ENCODE measurements at regions not wholly inside any gene's neighbourhood (a gene's known extent, or its start where the extent isn't known, plus 50 kb on each side); places are given as distances from the start of the nearest gene placed in this dataset.

GRCh38 chr3:67923796-67924195 lies 269.4 kb upstream of the SUCLG2 start:
- no peak for TF ChIP-seq CTCF (IDR thresholded peaks at IDR 0.05)
- TF ChIP-seq POLR2A (IDR thresholded peaks at IDR 0.05), result no peak
- intact Hi-C loops (cut with DNase I), result no loop called here
- H3K9me3 ChIP-seq (replicated peaks in 1 of 3), result no peaks in the 10 kb centered on the region
- no peak overlapping the region for H3K27ac ChIP-seq
- H3K27me3 ChIP-seq, result no peaks in the 10 kb centered on the region
- no peak overlapping the region for H3K4me3 ChIP-seq
- DNase-seq, result no peak
- no peaks in the 10 kb centered on the region for H3K36me3 ChIP-seq (replicated peaks in 1 of 2)
- no peaks in the 10 kb centered on the region for H3K4me1 ChIP-seq (replicated peaks in 1 of 2)

- Histone ChIP-seq H3K4me3 (no peak overlapping the region), H3K9me3 (replicated peaks in 1 of 3) (no peaks in the 10 kb centered on the region), H3K4me1 (replicated peaks in 1 of 2) (no peaks in the 10 kb centered on the region), H3K27me3 (no peaks in the 10 kb centered on the region), H3K36me3 (replicated peaks in 1 of 2) (no peaks in the 10 kb centered on the region), H3K27ac (no peak overlapping the region)
- intact Hi-C loops (cut with DNase I), result no loop called here
- 78 to 85% (median 80%) methylated on average over 7 of the region's 7 CpGs for WGBS, 4 donors
- TF ChIP-seq POLR2A (IDR thresholded peaks at IDR 0.05), result no peak
- no peak for TF ChIP-seq CTCF (IDR thresholded peaks at IDR 0.05)
- DNase-seq, result no peak
These were observed 266.6 kb upstream of the SUCLG2 start for GRCh38 chr3:67920969-67921368.

GRCh38 chr3:67920311-67920710 lies 265.9 kb upstream of the SUCLG2 start:
- DNase-seq, result no peak
- Histone ChIP-seq H3K36me3 (replicated peaks in 1 of 2) (no peaks in the 10 kb centered on the region), H3K4me1 (replicated peaks in 1 of 2) (no peaks in the 10 kb centered on the region), H3K27ac (no peak overlapping the region), H3K9me3 (replicated peaks in 1 of 3) (no peaks in the 10 kb centered on the region), H3K27me3 (no peaks in the 10 kb centered on the region), H3K4me3 (no peak overlapping the region)
- 67 to 89% (median 80%) methylated on average over 1 of the region's 1 CpG for WGBS, 4 donors
- intact Hi-C loops (cut with DNase I), result no loop called here
- no peak for TF ChIP-seq POLR2A (IDR thresholded peaks at IDR 0.05)
- TF ChIP-seq CTCF (IDR thresholded peaks at IDR 0.05), result no peak

- Histone ChIP-seq H3K9me3 (replicated peaks in 1 of 3) (no peaks in the 10 kb centered on the region), H3K36me3 (replicated peaks in 1 of 2) (no peaks in the 10 kb centered on the region), H3K4me3 (no peak overlapping the region), H3K27me3 (no peaks in the 10 kb centered on the region), H3K4me1 (replicated peaks in 1 of 2) (no peaks in the 10 kb centered on the region), H3K27ac (no peak overlapping the region)
- DNase-seq, result no peak
- TF ChIP-seq POLR2A (IDR thresholded peaks at IDR 0.05), result no peak
- TF ChIP-seq CTCF (IDR thresholded peaks at IDR 0.05), result no peak
- intact Hi-C loops (cut with DNase I), result no loop called here
- WGBS, 4 donors, result 85 to 92% (median 91%) methylated on average over 5 of the region's 5 CpGs
These were observed 261.9 kb upstream of the SUCLG2 start for GRCh38 chr3:67916353-67916752.
